ENCODE measurements at regions not wholly inside any gene's neighbourhood (a gene's known extent, or its start where the extent isn't known, plus 50 kb on each side); places are given as distances from the start of the nearest gene placed in this dataset.

DNA sequence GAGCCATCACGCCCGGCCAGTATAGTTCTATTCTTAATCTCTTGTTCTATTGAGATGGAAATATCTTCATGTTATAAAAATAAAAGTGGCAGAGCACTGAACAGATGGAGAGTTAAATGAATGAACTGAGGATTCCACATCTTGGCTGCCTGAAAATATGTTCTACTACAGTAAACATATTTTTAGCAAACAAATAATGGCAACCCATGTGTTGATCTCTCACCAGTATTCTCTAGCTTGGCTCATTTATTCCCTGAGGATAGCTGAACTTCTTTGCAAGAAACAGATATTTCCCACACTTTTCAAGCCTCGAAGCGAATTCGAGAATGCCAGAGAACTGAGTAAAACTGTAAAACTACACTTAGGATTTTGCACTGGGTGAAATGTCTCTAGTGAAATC, 58.9 kb downstream of the DIRAS3 start:
- TF ChIP-seq, protein P1, sequence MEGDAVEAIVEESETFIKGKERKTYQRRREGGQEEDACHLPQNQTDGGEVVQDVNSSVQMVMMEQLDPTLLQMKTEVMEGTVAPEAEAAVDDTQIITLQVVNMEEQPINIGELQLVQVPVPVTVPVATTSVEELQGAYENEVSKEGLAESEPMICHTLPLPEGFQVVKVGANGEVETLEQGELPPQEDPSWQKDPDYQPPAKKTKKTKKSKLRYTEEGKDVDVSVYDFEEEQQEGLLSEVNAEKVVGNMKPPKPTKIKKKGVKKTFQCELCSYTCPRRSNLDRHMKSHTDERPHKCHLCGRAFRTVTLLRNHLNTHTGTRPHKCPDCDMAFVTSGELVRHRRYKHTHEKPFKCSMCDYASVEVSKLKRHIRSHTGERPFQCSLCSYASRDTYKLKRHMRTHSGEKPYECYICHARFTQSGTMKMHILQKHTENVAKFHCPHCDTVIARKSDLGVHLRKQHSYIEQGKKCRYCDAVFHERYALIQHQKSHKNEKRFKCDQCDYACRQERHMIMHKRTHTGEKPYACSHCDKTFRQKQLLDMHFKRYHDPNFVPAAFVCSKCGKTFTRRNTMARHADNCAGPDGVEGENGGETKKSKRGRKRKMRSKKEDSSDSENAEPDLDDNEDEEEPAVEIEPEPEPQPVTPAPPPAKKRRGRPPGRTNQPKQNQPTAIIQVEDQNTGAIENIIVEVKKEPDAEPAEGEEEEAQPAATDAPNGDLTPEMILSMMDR (IDR thresholded peaks at IDR 0.05; ENCODE audit: low read depth, low read length) = no peak
- Histone ChIP-seq H3K4me3 (ENCODE audit: low read depth, low read length) (no peak overlapping the region), H3K9me3 (ENCODE audit: control insufficient read depth, insufficient read depth, low read length) (no peaks in the 10 kb centered on the region), H3K27me3 (ENCODE audit: control insufficient read depth, insufficient read depth, low read length) (no peaks in the 10 kb centered on the region), H3K27ac (ENCODE audit: low read depth, low read length) (no peak overlapping the region)
- POLR2A ChIA-PET = no interaction called here
- no peak for DNase-seq (ENCODE audit: low read depth, low spot score)
- CTCF ChIA-PET = interaction anchor here (0.8 kb wide), 1 partner anchor 18 kb away, joined by 3 read pairs; no protein-coding TSS in a partner anchor

DNA sequence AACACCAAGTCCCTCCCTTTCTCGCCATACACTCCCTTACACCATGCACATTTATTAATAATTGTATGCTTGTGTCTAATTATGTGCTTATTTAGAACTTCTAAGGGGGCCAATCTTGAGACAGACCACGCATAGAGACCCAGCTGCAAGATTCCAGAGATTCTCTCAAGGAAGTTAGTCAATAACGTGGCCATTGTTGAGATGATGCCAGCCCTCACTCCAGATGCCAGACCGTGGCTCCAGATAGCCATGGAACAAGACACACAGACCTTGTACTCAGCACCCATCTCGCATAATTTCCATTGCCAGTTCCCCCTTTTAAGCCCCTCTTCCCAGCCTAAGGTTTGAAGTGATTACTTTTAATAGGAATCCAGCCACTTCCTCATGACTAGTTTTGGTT, 62.4 kb downstream of the DIRAS3 start:
- Histone ChIP-seq H3K9me3 (ENCODE audit: control insufficient read depth, insufficient read depth, low read length) (no peaks in the 10 kb centered on the region), H3K27ac (ENCODE audit: low read depth, low read length) (no peak overlapping the region), H3K27me3 (ENCODE audit: control insufficient read depth, insufficient read depth, low read length) (no peaks in the 10 kb centered on the region), H3K4me3 (ENCODE audit: low read depth, low read length) (no peak overlapping the region)
- DNase-seq (ENCODE audit: low read depth, low spot score) = no peak
- ChIA-PET CTCF (interaction anchor here (1.4 to 2.5 kb wide), 3 partner anchors 22 to 358 kb away, joined by 3 to 6 read pairs (median 4); no protein-coding TSS in a partner anchor), POLR2A (interaction anchor here (1.1 kb wide), 1 partner anchor 51 kb away, joined by 4 read pairs; no protein-coding TSS in a partner anchor)
- TF ChIP-seq, protein P1 (IDR thresholded peaks at IDR 0.05; ENCODE audit: low read depth, low read length) = no peak

DNA sequence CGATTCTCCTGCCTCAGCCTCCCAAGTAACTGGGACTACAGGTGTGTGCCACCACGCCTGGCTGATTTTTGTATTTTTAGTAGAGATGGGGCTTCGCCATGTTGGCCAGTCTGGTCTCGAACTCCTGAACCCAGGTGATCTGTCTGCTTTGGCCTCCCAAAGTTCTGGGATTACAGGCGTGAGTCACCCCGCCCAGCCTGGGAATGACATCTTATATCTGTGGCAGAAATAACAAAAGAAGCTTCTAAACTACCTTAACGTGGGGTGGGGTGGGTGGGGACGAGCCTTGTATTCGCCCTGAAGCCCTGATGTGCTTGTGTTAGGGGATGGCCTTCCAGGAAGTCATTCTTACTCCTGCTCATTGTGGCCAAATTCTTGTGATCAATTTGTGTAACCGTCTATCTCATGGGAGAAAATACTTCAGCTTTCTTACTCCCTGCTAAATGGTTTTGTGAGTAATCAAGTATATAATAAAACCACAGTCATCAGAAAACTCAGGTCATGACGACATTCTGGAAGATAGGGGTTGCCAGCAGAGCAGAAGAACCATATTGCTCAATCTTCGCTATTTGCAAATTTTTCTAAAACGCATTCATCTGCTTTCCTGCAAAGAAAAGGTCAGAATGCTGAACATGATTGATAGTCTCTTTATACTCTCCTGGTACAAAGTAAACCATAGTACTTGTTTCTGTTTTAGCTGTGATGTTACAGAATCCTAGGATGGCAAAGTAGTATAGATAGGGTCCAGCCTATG, 63.2 kb downstream of the DIRAS3 start:
- peak; percentile 63 for DNase-seq (ENCODE audit: low read depth, low spot score)
- Histone ChIP-seq H3K9me3 (ENCODE audit: control insufficient read depth, insufficient read depth, low read length) (no peaks in the 10 kb centered on the region), H3K27me3 (ENCODE audit: control insufficient read depth, insufficient read depth, low read length) (no peaks in the 10 kb centered on the region), H3K4me3 (ENCODE audit: low read depth, low read length) (no peak overlapping the region), H3K27ac (ENCODE audit: low read depth, low read length) (peak overlapping the region; percentile 81)
- POLR2A ChIA-PET = interaction anchor here (1.1 kb wide), 1 partner anchor 50 kb away, joined by 4 read pairs; no protein-coding TSS in a partner anchor
- CTCF ChIA-PET = interaction anchor here (1.4 to 2.5 kb wide), 2 partner anchors 23 to 359 kb away, joined by 3 to 6 read pairs; no protein-coding TSS in a partner anchor
- TF ChIP-seq, protein P1 (IDR thresholded peaks at IDR 0.05; ENCODE audit: low read depth, low read length) = no peak

DNA sequence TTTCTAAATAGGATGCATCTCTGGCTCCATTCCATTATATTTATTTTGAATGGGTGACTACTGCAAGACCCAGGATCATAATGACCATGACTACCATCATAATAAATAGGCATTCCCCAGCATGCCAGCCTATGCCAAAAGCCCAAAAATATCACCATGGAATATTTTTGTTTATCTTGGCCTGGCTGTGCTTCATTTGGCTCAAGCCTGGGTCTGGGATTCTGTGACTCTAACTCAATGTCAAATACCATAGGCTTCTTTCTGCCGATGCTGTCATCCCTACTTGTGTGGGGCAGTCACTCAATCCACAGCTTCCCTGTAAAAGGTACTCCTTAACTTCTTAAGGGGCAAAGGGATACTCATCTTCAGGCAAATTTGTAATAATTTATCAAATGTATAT, 66.6 kb downstream of the DIRAS3 start:
- Histone ChIP-seq H3K4me3 (ENCODE audit: low read depth, low read length) (no peak overlapping the region), H3K27ac (ENCODE audit: low read depth, low read length) (no peak overlapping the region), H3K27me3 (ENCODE audit: control insufficient read depth, insufficient read depth, low read length) (no peaks in the 10 kb centered on the region), H3K9me3 (ENCODE audit: control insufficient read depth, insufficient read depth, low read length) (no peaks in the 10 kb centered on the region)
- POLR2A ChIA-PET = no interaction called here
- TF ChIP-seq, protein P1 (IDR thresholded peaks at IDR 0.05; ENCODE audit: low read depth, low read length) = no peak
- DNase-seq (ENCODE audit: low read depth, low spot score) = no peak
- CTCF ChIA-PET = interaction anchor here (1.3 kb wide), 1 partner anchor 133 kb away, joined by 3 read pairs; no protein-coding TSS in a partner anchor

DNA sequence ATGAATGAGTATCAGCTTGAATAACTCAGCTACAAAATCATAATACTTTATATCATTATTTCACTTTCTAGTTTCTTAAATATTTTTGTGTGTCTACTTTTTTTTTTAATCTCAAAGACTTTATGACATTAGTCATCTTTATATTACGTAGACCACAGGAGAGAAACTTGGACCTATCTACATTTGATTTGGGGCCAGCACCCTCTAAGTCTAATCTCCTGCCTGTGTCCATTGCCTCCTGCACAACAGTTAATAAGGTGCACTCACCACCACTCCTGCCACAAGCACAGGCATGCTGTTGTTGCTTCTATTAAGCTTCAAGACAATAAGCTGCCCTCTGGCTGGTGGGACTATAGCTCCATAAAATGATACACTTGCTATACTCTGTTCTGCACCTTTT, 70.4 kb downstream of the DIRAS3 start:
- POLR2A ChIA-PET = no interaction called here
- Histone ChIP-seq H3K9me3 (ENCODE audit: control insufficient read depth, insufficient read depth, low read length) (no peaks in the 10 kb centered on the region), H3K27me3 (ENCODE audit: control insufficient read depth, insufficient read depth, low read length) (no peaks in the 10 kb centered on the region), H3K27ac (ENCODE audit: low read depth, low read length) (no peak overlapping the region), H3K4me3 (ENCODE audit: low read depth, low read length) (no peak overlapping the region)
- TF ChIP-seq, protein P1 (IDR thresholded peaks at IDR 0.05; ENCODE audit: low read depth, low read length) = no peak
- DNase-seq (ENCODE audit: low read depth, low spot score) = no peak
- CTCF ChIA-PET = interaction anchor here (0.6 to 2.1 kb wide), 2 partner anchors 30 to 88 kb away, joined by 3 to 6 read pairs; no protein-coding TSS in a partner anchor

All from AG04450 (cell line).